ENCODE measurements at regions not wholly inside any gene's neighbourhood (a gene's known extent, or its start where the extent isn't known, plus 50 kb on each side); places are given as distances from the start of the nearest gene placed in this dataset.
"Not testable (repeated sequence)": the region's sequence is repeated elsewhere in the genome, so short reads cannot be mapped to it uniquely, and the experiment has no call there.

DNA sequence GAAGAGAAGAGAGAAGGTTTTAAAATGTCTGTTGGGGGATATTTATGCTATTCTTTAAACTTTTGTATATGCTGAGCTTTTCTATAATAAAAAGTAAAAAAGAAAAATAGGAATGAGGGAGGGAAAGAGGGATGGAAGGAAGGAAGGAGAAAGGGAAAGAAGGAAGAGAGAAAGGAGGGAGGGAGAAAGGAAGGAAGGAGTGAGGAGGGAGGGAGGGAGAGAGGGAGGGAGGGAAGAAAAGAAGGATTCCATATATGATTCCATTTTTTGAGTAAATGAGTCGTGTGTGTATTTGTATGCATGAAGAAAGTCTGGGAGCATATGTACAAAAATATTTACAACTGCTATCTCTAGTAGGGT is 120.9 kb upstream of the ZBTB40 start:
- DNase-seq (ENCODE audit: insufficient read length, low spot score) (no peak), FAIRE-seq (no peak)

DNA sequence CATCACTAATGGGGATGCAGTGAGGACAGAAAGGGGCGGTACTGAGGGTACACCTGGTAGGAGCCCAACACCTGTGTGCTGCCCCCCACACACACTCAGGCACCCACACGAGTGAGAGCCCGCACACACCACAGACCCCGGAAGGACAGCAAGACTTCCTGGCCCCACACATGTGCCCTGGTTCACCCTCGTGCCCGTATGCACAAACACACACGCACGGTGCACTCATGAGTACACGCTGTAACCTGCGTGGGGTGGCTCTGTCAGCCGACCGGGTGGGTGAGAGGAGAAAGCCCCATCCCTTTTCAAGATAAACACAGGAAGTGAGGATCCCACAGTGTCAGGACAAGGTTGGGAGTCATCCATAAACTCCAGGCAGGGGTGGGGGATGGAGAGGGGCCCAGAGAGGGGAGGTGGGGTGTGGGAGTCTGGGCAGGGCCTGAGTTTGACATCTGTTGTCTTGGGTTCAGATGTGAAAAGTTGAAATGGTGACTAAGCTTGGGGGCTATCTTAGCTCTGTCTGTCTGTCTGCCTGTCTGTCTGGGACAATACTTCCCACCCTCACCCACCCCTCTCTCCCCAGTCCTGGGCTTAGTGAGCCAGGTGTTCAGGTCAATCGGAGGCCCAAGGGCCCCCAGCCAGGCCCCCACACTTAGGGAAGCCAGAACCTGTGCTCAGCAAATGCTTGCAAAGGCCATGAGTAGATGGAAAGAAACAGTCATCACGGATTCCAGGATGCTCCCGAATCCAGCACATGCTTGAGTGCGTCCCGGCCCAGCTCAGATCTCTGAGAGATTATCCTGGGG is 119.8 kb upstream of the ZBTB40 start:
- DNase-seq (ENCODE audit: insufficient read length, low spot score) (no peak), FAIRE-seq (no peak)

DNA sequence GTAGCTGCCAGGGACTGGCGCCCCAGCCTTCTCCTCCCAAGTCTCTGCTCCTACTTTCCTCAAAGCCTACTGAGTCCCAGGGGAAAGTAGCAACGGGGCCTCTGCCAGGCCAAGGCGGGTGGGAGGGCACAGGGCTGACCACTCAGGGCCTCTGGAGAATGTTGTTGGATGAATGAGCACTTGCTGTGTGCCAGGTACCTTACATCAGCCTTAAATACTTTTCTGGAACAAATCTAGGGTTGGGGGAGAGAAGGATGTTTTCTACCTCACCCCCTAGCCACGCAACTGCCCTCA is 119.3 kb upstream of the ZBTB40 start:
- FAIRE-seq (no peak), DNase-seq (ENCODE audit: insufficient read length, low spot score) (no peak)

DNA sequence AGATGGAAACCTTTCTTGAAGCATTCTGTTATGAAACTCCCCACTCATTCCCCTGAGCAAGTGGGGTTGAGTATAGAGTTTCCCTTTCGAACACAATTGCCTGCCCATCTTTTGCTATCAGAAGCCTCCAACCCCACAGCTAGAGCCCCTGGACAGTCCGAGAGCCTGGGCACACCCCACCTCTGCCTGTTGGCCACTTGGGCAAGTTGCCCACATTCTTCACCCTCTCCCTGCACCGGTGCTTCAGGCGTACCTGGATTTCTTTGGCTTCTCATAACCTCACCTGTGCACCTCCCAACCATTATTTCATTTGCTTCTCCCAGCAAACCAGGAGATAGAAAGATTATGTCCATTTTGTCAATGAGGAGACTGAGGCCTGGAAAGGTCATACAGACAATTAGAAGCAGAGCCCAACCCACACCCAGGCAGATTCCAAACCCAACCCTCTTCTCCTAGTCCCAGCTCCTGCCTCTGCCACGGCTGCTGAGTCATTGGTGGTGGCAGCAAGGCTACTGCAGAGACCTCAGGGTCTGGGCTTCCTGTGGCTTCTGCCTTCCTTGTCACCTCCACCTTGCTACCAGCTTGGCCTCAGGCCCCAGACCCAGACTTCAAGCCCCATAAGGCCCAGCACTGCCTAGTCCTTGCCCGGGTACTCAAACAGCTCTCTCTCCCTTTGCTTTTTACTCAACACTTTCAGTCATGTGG is 118.7 kb upstream of the ZBTB40 start:
- DNase-seq (ENCODE audit: insufficient read length, low spot score) (no peak), FAIRE-seq (no peak)

DNA sequence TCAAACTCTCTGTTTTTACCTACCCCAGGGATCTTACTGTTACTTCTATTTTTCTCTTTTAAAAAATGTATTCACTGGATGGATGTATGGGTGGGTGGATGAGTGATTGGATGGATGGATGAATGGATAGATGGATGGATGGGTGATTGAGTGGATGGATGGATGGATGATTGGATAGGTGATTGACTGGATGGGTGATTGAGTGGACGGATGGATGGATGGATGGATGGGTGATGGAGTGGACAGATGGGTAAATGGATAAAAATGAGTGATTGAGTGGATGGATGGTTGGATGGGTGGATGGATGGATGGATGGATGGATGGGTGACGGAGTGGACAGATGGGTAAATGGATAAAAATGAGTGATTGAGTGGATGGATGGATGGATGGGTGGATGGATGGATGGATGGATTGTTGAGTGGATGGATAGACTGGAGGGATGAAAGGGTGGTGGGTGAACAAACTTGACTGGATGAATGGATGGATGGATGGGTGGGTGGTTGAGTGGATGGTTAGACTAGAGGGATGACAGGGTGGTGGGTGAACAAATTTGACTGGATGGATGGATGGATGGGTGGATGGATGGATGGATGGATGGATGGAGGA is 118.0 kb upstream of the ZBTB40 start:
- FAIRE-seq, result no peak

DNA sequence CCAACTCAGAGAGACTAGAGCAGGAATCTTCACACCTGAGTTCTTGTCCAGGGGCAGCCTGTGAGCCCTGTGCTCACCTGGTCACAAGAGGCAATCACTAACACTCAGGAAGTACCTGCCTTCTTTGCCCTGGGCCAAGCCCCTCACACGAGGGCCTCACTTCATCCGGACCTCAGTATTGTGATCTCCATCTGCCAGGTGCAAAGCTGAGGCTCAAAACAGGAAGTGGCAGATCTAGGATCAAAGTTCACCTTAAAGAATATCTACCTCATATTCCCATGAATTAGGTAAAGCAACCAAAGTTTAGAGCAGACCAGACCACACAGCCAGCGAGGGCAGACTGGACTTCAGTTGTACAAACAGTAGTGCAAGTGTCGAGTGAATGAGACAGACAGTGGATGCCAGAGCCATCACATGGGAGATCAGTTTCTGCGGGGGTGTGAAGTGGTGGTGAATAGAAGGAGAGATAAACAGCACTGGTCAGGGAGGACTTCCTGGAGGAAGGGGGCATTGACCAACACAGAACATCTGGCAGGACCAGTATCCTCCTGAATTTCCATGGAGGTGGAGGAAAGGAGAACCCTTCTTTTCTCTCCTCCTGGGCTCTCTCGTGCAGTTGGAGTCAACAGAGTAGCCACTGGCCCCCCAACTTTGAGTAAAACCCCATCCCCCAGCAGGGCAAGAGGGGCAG is 116.6 kb upstream of the ZBTB40 start:
- DNase-seq (ENCODE audit: insufficient read length, low spot score) (no peak), FAIRE-seq (no peak)

More for the DNA sequence above, 118.0 kb upstream of the ZBTB40 start:
- no peak for DNase-seq (ENCODE audit: insufficient read length, low spot score)

DNA sequence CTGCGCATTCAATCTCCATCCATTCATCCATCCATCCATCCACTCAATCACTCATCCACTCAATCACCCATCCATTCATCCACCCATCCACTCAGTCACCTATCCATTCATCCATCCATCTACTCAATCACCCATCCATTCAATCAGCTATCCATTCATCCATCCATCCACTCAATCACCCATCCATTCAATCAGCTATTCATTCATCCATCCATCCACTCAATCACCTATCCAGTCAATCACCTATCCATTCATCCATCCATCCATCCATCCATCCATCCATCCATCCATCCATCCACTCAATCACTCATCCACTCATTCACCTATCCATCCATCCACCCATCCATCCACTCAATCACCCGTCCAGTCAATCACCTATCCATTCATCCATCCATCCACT is 115.4 kb upstream of the ZBTB40 start:
- not testable (repeated sequence) for FAIRE-seq; DNase-seq (ENCODE audit: insufficient read length, low spot score)

DNA sequence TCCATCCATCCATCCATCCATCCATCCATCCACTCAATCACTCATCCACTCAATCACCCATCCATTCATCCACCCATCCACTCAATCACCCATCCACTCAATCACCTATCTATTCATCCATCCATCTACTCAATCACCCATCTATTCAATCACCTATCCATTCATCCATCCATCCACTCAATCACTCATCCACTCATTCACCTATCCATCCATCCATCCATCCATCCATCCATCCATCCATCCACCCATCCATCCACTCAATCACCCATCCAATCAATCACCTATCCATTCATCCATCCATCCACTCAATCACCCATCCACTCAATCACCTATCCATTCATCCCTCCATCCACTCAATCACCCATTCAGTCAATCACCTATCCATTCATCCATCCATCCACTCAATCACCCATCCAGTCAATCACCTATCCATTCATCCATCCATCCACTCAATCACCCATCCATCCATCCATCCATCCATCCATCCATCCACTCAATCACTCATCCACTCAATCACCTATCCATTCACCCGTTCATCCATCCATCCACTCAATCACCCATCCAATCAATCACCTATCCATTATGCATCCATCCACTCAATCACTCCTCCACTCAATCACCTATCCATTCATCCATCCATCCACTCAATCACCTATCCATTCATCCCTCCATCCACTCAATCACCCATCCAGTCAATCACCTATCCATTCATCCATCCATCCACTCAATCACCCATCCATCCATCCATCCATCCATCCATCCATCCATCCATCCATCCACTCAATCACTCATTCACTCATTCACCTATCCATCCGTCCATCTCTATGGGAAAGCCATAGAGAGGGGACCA is 114.7 kb upstream of the ZBTB40 start:
- FAIRE-seq, result peak; percentile 55
- not testable (repeated sequence) for DNase-seq (ENCODE audit: insufficient read length, low spot score)

DNA sequence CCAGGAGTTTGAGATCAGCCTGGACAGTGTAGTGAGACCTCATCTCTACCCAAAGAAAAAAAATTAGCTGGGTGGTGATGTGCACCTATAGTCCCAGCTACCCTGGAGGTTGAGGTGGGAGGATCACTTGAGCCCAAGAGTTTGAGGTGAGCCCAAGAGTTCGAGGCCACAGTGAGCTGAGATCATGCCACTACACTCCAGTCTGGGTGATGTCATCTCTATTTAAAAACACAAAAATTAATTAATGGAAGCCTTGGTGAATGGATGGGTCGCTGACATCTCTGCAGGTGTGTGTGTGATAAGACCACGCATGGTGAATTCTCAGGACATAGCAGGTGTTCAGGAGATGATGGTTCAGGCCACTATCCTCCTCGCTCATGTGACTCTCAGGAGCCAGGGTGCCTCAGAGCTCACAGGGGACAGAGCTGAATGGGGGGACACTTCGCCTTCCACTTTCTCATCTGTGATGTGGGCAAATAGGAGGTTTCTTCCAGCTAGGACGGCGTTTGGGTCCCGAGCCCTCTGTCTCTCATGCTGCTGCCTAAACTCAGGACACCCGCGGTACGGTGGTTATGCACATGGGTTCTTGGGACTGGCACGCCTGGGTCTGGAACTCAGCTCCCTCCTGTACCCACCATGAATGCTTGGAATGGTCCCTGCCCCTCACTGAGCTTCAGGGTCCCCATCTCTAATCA is 113.4 kb upstream of the ZBTB40 start:
- FAIRE-seq (no peak), DNase-seq (ENCODE audit: insufficient read length, low spot score) (no peak)

DNA sequence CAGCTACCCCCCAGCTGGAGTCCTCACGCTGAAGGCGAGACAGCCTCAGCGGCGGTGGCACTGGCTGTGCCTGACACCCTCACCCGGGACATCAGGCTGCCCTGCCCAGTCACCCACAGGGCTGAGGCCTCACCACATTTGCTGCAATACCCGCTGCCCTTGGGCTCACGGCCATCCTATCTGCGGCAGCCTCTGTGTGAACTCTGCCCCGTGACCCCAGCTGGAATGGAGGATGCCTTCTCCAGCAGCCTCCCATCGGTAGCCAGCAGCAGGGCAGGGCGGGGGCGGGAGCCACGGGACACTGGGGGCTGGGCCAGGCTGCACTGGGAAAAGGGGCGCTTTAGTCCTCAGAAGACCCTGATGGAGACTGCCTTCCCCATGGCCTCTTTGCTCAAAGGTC is 112.4 kb upstream of the ZBTB40 start:
- FAIRE-seq (no peak), DNase-seq (ENCODE audit: insufficient read length, low spot score) (no peak)

DNA sequence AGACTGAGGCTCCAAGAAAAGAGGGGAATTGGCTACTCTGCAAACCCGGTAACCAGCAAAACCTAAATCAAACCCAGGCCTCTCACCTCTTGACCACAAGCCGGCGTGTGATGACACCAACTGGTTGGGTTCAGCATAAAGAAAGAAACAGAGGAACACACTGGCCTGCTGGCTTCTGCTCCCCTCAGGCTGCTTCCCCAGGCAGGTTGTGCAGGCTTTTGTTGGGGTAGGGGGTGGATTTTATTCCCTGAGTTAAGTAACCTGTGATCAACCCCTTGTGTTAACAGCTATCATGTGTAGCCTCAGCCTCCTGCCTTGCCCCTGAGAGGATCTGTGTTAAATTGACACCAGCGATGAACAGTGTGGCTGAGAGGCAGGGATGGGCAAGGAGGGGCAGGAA is 111.6 kb upstream of the ZBTB40 start:
- FAIRE-seq (no peak), DNase-seq (ENCODE audit: insufficient read length, low spot score) (no peak)

DNA sequence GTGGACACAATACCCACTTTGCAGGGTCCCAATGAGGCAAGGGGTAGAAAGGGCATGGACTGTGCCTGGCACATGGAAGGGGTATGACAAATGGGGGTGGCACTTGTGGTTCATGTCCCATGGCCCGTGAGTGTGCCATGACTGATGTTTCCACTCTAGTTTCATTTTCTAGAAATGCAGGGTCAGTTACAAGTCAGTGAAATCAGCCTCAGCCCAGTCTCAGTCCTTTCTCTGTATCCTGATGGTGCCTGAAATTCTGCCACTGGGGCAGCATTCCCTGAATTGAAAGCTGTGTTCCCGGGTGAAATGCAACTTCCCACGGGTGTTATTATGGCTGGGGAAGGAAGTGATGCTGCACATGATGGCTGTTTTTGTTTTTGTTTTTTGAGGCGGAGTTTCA is 110.8 kb upstream of the ZBTB40 start:
- FAIRE-seq, result no peak
- no peak for DNase-seq (ENCODE audit: insufficient read length, low spot score)

DNA sequence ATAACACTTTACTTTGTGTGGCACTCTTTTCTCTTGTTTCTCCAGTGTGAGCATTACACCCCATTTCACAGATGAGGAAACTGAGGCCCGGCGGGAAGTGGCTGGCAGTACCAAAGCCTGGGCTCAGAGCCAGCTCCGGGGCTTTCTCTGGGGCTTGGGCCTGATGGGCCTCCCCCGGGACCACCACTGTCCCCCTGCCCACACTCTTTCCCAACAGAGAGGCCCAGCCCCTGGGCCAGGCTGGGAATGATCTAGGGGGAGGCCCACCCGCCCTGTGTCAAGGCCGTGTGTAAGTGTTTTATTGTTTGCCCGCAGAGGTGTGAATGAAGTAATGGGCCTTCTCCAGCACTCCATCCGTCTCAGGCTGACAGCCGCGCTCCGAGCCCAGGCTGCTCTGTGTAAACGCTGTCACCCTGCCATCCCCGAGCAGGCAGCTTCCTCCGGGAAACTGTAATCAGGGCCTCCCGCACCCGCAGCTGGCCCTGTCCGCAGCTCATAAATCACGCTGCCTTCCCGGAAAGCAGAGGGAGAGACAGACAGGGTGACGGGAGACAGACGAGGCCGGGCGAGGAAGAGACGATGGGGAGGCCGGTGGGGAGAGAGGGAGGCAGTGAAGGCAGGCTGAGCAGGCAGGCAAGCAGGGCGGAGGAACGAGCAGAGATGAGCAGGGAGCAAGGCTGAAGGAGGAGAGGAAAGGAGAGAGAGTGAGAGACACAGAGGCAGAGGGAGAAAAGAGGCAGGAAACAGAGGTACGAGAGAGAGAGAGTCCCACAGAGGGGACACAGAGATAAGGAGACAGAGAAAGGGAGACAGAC is 109.7 kb upstream of the ZBTB40 start:
- FAIRE-seq (no peak), DNase-seq (ENCODE audit: insufficient read length, low spot score) (peak; percentile 24)

DNA sequence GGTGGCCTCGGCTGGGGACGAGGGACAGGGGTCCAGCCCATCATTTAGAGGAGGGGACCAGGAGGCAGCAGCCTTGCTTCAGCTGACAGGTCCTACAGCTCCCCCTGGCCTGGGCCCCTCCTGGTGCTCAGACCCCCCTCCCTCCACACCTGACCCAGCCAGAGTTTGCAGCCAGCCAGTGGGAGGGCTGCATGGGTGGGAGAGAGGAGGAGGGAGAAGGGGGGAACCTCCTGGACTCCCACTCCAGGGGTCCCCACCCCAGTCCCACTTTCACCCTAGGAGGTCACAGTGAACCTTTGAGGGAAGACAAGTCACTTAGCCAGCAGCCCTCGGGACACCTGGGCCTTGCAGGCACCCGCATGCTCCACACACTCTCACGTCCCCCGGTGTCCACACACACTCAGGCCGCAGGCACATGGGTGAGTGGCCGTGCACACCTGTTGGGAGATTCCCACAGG is 108.9 kb upstream of the ZBTB40 start:
- no peak for DNase-seq (ENCODE audit: insufficient read length, low spot score)
- FAIRE-seq, result no peak

DNA sequence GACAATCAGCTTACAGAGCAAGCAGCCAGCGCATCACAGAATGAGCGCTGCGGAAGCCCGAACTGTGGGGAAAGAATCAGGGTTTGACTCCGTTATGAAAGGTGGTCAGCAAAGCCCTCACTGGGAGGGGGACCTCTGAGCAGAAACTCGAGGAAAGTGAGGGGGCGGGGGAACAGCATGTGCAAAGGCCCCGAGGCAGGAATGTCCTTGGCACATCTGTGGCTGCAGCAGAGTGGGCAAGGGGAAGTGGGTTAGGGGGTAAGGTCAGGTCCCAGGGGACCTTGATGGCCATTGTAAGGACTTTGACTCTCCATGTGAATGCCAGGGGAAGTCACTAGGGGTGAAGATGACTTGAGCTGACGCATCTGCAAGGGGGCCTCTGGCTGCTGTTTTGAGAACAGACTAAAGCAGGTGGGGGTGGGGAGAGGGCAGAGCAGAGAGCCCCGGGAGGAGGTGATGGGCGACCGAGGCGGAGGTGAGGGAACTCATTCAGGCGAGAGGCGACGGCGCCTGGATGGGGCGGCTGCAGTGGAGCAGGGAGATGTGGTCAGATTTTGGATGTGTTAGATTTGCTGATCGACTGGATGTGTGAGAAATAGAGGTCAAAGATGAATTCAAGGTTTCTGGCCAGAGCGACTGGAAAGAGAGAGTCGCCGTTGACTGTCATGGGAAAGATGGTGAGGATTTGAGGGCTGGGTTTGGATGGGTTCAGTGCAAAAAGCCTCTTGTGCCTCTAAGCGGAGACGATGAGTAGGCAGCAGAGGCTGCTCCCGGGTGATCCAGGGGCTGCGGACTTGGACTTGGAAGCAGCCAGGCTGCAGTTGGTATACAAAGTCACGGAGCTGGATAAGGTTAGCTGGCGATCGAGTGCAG is 108.0 kb upstream of the ZBTB40 start:
- FAIRE-seq, result no peak
- no peak for DNase-seq (ENCODE audit: insufficient read length, low spot score)

DNA sequence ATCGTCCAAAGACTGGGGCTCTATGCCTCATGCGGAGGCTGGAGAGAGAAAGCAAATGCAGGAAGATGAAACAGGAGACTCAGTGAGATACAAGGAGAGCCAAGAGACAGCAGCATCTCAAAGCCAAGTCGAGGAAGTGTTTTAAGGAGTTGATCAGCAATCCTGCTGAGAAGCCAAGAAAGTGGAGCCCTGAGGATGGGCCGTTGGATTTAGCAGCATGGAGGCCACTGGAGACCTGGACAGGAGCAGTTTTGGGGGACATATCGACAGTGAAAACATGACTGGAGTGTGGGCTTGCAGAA is 107.4 kb upstream of the ZBTB40 start:
- no peak for FAIRE-seq
- DNase-seq (ENCODE audit: insufficient read length, low spot score), result no peak

DNA sequence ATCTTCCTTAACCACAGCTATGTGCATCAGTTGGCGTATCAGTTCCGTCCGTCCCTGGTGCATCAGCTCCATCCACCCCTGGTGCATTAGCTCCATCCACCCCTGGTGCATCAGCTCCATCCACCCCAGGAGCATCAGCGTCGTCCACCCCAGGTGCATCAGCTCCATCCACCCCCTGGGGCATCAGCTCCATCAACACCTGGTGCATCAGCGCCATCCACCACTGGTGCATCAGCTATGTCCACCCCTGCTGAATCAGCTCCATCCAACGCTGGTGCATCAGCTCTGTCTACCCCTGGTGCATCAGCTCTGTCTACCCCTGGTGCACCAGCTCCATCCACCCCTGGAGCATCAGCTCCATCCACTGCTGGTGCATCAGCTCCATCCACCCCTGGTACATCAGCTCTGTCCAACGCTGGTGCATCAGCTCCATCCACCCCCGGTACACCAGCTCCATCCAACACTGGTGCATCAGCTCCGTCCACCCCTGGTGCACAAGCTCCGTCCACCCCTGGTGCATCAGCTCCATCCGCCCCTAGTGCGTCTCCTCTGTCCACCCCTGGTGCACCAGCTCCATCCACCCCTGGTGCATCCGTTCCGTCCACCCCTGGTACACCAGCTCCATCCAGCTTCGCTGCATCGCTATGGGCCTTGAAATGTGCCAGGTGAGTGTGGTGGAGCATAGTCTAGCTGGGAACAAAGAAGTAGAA is 106.6 kb upstream of the ZBTB40 start:
- no peak for DNase-seq (ENCODE audit: insufficient read length, low spot score)
- FAIRE-seq, result no peak

Measured in HTR-8/SVneo (cell line).